AG04449 (cell line): ENCODE measurements at regions not wholly inside any gene's neighbourhood (a gene's known extent, or its start where the extent isn't known, plus 50 kb on each side); places are given as distances from the start of the nearest gene placed in this dataset.

Experiments
- CTCF ChIA-PET: fragments of 350-600 bp; formaldehyde crosslinking; extraction: SDS; loops from one replicate; lab custom pipeline; 2021; ENCODE audit warnings: antibody characterized with exemption; lab: Yijun Ruan, JAX
- POLR2A ChIA-PET: fragments of 400-600, 350-600 bp; formaldehyde crosslinking; extraction: SDS; loops from one replicate; lab custom pipeline; 2020; ENCODE audit warnings: antibody characterized with exemption, inconsistent platforms; lab: Yijun Ruan, JAX
- DNase-seq: peaks from one replicate; pipeline ENCODE4 v3.0.0-alpha.2; 2010; ENCODE audit warnings: low read depth, low spot score
- H3K4me3 ChIP-seq: 2 replicates; pipeline ENCODE4 v1.5.1; 2011; ENCODE audit warnings: low read depth, mild to moderate bottlenecking, control low read depth, low read length
- CTCF ChIP-seq: IDR thresholded peaks from one replicate; pipeline ENCODE4 v1.5.1; 2011; ENCODE audit warnings: mild to moderate bottlenecking, moderate library complexity, low read length, control low read depth, inconsistent platforms; ENCODE audit not compliant: insufficient read depth; ENCODE audit errors: missing control alignments

GRCh38 chr10:100653957-100654781 is 91.2 kb upstream of the PAX2 start:
- ChIA-PET CTCF (no interaction called here), POLR2A (no interaction called here)
- no peak for TF ChIP-seq CTCF
- no peak for DNase-seq
- H3K4me3 ChIP-seq = no peak overlapping the region; the same call in 1 of the 2 replicates

GRCh38 chr10:100654782-100655325 is 90.5 kb upstream of the PAX2 start:
- no peak for DNase-seq
- no peak overlapping the region for H3K4me3 ChIP-seq
- ChIA-PET CTCF (no interaction called here), POLR2A (no interaction called here)
- no peak for TF ChIP-seq CTCF

- no peak for TF ChIP-seq CTCF
- POLR2A ChIA-PET = no interaction called here
- H3K4me3 ChIP-seq = no peak overlapping the region
- DNase-seq = no peak
- CTCF ChIA-PET = no interaction called here
Observed at GRCh38 chr10:100655326-100655759, 90.0 kb upstream of the PAX2 start.

- H3K4me3 ChIP-seq = no peak overlapping the region
Observed at GRCh38 chr10:100655760-100656421, 89.5 kb upstream of the PAX2 start.

GRCh38 chr10:100656454-100656853 is 88.9 kb upstream of the PAX2 start:
- no peak overlapping the region for H3K4me3 ChIP-seq
- no peak for TF ChIP-seq CTCF
- DNase-seq = no peak
- POLR2A ChIA-PET = no interaction called here
- CTCF ChIA-PET = no interaction called here

More at GRCh38 chr10:100655760-100656421, 89.5 kb upstream of the PAX2 start:
- CTCF ChIA-PET = no interaction called here
- DNase-seq = no peak
- no peak for TF ChIP-seq CTCF
- POLR2A ChIA-PET = no interaction called here

- H3K4me3 ChIP-seq = no peak overlapping the region
- no peak for DNase-seq
- no peak for TF ChIP-seq CTCF
- ChIA-PET CTCF (no interaction called here), POLR2A (no interaction called here)
Observed at GRCh38 chr10:100658269-100658668, 87.1 kb upstream of the PAX2 start.
